ENCODE measurements at regions not wholly inside any gene's neighbourhood (a gene's known extent, or its start where the extent isn't known, plus 50 kb on each side); places are given as distances from the start of the nearest gene placed in this dataset.

GRCh38 chr5:3049261-3049660, 297.8 kb upstream of the IRX2 start:
- no peaks in the 10 kb centered on the region for H4K20me1 ChIP-seq (replicated peaks; ENCODE audit: control insufficient read depth, insufficient read depth, low read length)
- in situ Hi-C loops (cut with MboI): no loop called here
- H3K27me3 ChIP-seq (ENCODE audit: control insufficient read depth in 2 of 2, insufficient read depth in 2 of 2, low read length in 2 of 2): peaks cover 0 to 13% of the 10 kb centered on the region in 2 experiments; a peak in 3 of 5 replicates
- H3K4me3 ChIP-seq: no peak overlapping the region
- POLR2A ChIA-PET: interaction anchor here (0.5 kb wide), 1 partner anchor 14 kb away, joined by 3 read pairs; no protein-coding TSS in a partner anchor
- CTCF ChIA-PET (ENCODE audit: low intra/inter-chr PET ratio): no interaction called here
- H3K9me3 ChIP-seq (replicated peaks; ENCODE audit: control insufficient read depth, insufficient read depth, low read depth, low read length): no peaks in the 10 kb centered on the region
- FAIRE-seq (no peak), DNase-seq (ENCODE audit: extremely low read depth in 1 of 4, low spot score in 3 of 4) (no peak), ATAC-seq (no peak)
- H3K4me2 ChIP-seq (ENCODE audit: insufficient read depth, low read length): no peak overlapping the region
- H3K9me1 ChIP-seq (ENCODE audit: control insufficient read depth, insufficient read depth, low read length): no peaks in the 10 kb centered on the region
- H3K79me2 ChIP-seq (ENCODE audit: control insufficient read depth, insufficient read depth, low read length): no peaks in the 10 kb centered on the region
- H3K36me3 ChIP-seq (ENCODE audit: control insufficient read depth, insufficient read depth, low read length): no peaks in the 10 kb centered on the region
- no peak overlapping the region for H3K27ac ChIP-seq (ENCODE audit: extremely low read depth, low read depth, low read length)
- no peaks in the 10 kb centered on the region for H3K4me1 ChIP-seq (replicated peaks in 1 of 2; ENCODE audit: control insufficient read depth in 2 of 2, insufficient read depth in 2 of 2, low read length in 2 of 2)
- no peak overlapping the region for H2AFZ ChIP-seq (ENCODE audit: low read depth, low read length)
- no TSS peak for BruUV-seq (replicated peaks)
- intact Hi-C loops (cut with micrococcal nuclease): no loop called here
- WGBS (ENCODE audit: insufficient coverage, low coverage, missing lambda C conversion rate): under 1% methylated on average over 11 of the region's 11 CpGs
- H3K9ac ChIP-seq (ENCODE audit: insufficient read depth in 1 of 2, low read depth in 2 of 2, low read length in 2 of 2): no peak overlapping the region
- no peak for TF ChIP-seq IRF1 (CRISPR knock-in tag; IDR thresholded peaks at IDR 0.05; ENCODE audit: borderline replicate concordance)
- TF ChIP-seq PTTG1 (tag; IDR thresholded peaks at IDR 0.05; ENCODE audit: low read depth): no peak
- TF ChIP-seq CHCHD3 (CRISPR knock-in tag; IDR thresholded peaks at IDR 0.05): no peak
- no peak for TF ChIP-seq CCNT2 (IDR thresholded peaks at IDR 0.05; ENCODE audit: borderline replicate concordance, extremely low read depth, insufficient read length, low read depth, low read length)
- TF ChIP-seq PBX2 (CRISPR knock-in tag; IDR thresholded peaks at IDR 0.05; ENCODE audit: low read depth): no peak
- no peak for TF ChIP-seq PBX2 (tag; conservative IDR thresholded peaks at IDR 0.05; ENCODE audit: low read depth)
- no peak for TF ChIP-seq FOXA3 (CRISPR knock-in tag; conservative IDR thresholded peaks at IDR 0.05 in 1 of 2, IDR thresholded peaks at IDR 0.05 in 1 of 2)
- no peak for TF ChIP-seq MCM7 (IDR thresholded peaks at IDR 0.05)
- no peak for TF ChIP-seq ZNF133 (CRISPR knock-in tag; IDR thresholded peaks at IDR 0.05)
- TF ChIP-seq MYNN (IDR thresholded peaks at IDR 0.05): no peak
- no peak for TF ChIP-seq MYNN (CRISPR knock-in tag; IDR thresholded peaks at IDR 0.05)
- TF ChIP-seq SMAD3 (CRISPR knock-in tag; conservative IDR thresholded peaks at IDR 0.05): no peak
- TF ChIP-seq KLF1 (tag; IDR thresholded peaks at IDR 0.05): no peak
- TF ChIP-seq KHSRP (IDR thresholded peaks at IDR 0.05): no peak
- TF ChIP-seq SFPQ (IDR thresholded peaks at IDR 0.05; ENCODE audit: low read depth, low read length): no peak
- TF ChIP-seq SMAD4 (CRISPR knock-in tag; conservative IDR thresholded peaks at IDR 0.05): no peak
- no peak for TF ChIP-seq ZNF174 (CRISPR knock-in tag; IDR thresholded peaks at IDR 0.05)
- TF ChIP-seq HINFP (tag; conservative IDR thresholded peaks at IDR 0.05; ENCODE audit: low read depth): no peak
